ENCODE measurements at regions not wholly inside any gene's neighbourhood (a gene's known extent, or its start where the extent isn't known, plus 50 kb on each side); places are given as distances from the start of the nearest gene placed in this dataset.

GRCh38 chr4:178671766-178672165 lies 1229.5 kb upstream of the AGA start:
- H3K27me3 ChIP-seq (ENCODE audit: insufficient read depth, low read length): no peaks in the 10 kb centered on the region
- H3K4me3 ChIP-seq (ENCODE audit: low read length): no peak overlapping the region
- no peaks in the 10 kb centered on the region for H3K4me1 ChIP-seq (ENCODE audit: insufficient read depth, low read length)
- H3K9me3 ChIP-seq (ENCODE audit: low read depth, low read length): no peaks in the 10 kb centered on the region

DNA sequence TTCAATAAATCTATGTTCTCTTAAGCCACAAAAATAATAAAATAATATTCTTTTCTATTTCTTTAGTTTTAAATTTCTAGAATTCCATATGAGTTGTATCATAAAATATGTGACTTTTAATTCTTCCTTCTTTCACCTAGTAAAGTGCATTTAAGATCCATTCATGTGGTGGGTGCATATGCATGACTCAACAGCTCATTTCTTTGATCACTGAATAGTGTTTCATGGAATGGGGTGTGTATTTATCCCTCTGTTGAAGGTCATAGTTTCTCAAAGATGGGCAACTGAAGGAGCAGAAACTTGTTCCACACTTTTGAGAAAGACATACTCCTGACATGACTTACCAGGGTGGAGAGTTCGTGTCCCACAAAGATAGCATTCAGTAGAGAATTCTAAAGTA lies 1230.3 kb upstream of the AGA start:
- H3K4me1 ChIP-seq (ENCODE audit: insufficient read depth, low read length): no peaks in the 10 kb centered on the region
- H3K4me3 ChIP-seq (ENCODE audit: low read length): no peak overlapping the region
- H3K27me3 ChIP-seq (ENCODE audit: insufficient read depth, low read length): no peaks in the 10 kb centered on the region
- H3K9me3 ChIP-seq (ENCODE audit: low read depth, low read length): no peaks in the 10 kb centered on the region

DNA sequence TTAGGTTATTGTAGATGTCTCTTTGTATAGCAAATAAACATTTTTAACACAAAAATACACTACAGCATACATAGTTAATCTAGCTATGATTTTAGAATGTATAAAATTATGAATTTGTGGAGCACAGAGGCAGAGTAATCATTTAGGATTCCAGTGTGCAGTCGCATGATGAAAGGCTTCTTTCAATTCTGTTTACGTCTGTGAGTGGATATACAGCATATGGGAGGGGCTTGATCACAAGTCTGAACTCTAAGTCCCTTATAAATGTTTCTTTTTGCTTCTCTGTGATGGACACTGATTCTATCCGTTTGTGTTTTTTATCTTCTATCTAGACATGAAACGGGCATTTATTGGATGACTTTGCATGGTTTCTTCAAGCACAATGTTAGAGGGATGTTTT lies 1239.6 kb upstream of the AGA start:
- Histone ChIP-seq H3K4me3 (ENCODE audit: low read length) (no peak overlapping the region), H3K9me3 (ENCODE audit: low read depth, low read length) (no peaks in the 10 kb centered on the region), H3K4me1 (ENCODE audit: insufficient read depth, low read length) (no peaks in the 10 kb centered on the region), H3K27me3 (ENCODE audit: insufficient read depth, low read length) (no peaks in the 10 kb centered on the region)

- no peaks in the 10 kb centered on the region for H3K9me3 ChIP-seq (ENCODE audit: low read depth, low read length)
- H3K4me3 ChIP-seq (ENCODE audit: low read length): no peak overlapping the region
- no peaks in the 10 kb centered on the region for H3K4me1 ChIP-seq (ENCODE audit: insufficient read depth, low read length)
- no peaks in the 10 kb centered on the region for H3K27me3 ChIP-seq (ENCODE audit: insufficient read depth, low read length)
Observed at GRCh38 chr4:178689926-178690325, 1247.7 kb upstream of the AGA start.

- no peak overlapping the region for H3K4me3 ChIP-seq (ENCODE audit: low read length)
- H3K27me3 ChIP-seq (ENCODE audit: insufficient read depth, low read length): no peaks in the 10 kb centered on the region
- H3K9me3 ChIP-seq (ENCODE audit: low read depth, low read length): no peaks in the 10 kb centered on the region
- H3K4me1 ChIP-seq (ENCODE audit: insufficient read depth, low read length): no peaks in the 10 kb centered on the region
Observed at GRCh38 chr4:178693816-178694215, 1251.6 kb upstream of the AGA start.

- Histone ChIP-seq H3K9me3 (ENCODE audit: low read depth, low read length) (no peaks in the 10 kb centered on the region), H3K4me1 (ENCODE audit: insufficient read depth, low read length) (no peaks in the 10 kb centered on the region), H3K4me3 (ENCODE audit: low read length) (no peak overlapping the region), H3K27me3 (ENCODE audit: insufficient read depth, low read length) (no peaks in the 10 kb centered on the region)
Observed at GRCh38 chr4:178696515-178696914, 1254.3 kb upstream of the AGA start.

DNA sequence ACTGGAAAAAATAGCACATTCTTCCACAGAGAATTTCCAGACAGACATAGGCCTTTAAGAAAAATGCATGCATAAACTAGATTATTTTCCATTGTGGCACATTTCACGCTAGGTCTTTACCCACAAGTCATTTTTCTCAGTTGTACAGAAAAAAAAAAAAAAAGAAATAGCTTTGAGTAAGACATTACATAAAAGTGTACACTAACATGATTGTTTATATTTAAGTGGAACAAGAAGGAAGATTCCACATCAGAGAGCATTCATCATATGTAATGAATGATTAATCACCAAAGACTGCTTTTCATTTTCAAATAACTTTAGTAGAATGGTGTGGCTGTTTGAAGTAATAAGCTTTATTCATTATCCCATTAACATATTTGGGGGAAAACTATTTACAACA lies 1270.2 kb upstream of the AGA start:
- H3K4me1 ChIP-seq (ENCODE audit: insufficient read depth, low read length): no peaks in the 10 kb centered on the region
- H3K27me3 ChIP-seq (ENCODE audit: insufficient read depth, low read length): no peaks in the 10 kb centered on the region
- H3K9me3 ChIP-seq (ENCODE audit: low read depth, low read length): peaks cover 13% of the 10 kb centered on the region
- H3K4me3 ChIP-seq (ENCODE audit: low read length): no peak overlapping the region

- Histone ChIP-seq H3K9me3 (ENCODE audit: low read depth, low read length) (no peaks in the 10 kb centered on the region), H3K4me1 (ENCODE audit: insufficient read depth, low read length) (no peaks in the 10 kb centered on the region), H3K4me3 (ENCODE audit: low read length) (no peak overlapping the region), H3K27me3 (ENCODE audit: insufficient read depth, low read length) (no peaks in the 10 kb centered on the region)
Observed at GRCh38 chr4:178738026-178738425, 1295.8 kb upstream of the AGA start.

DNA sequence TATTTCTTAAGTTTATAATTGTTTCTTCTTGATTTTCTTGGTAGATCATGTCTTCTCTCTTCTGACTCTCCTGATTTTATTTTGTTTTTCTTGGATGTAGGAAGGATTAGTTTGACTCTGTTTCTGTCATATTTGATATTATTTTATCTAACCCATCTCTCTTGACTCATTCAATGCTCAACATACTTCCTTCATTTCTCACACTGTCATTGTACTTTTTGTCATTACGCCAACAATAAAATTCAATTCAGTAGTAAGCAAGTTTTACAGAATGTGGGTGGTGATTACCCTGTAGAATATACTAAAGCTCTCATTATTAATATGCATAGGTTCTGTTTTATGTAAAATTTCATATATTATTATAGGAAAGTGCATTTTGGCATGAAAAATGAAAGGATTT lies 1303.0 kb upstream of the AGA start:
- Histone ChIP-seq H3K4me3 (ENCODE audit: low read length) (no peak overlapping the region), H3K9me3 (ENCODE audit: low read depth, low read length) (no peaks in the 10 kb centered on the region), H3K4me1 (ENCODE audit: insufficient read depth, low read length) (no peaks in the 10 kb centered on the region), H3K27me3 (ENCODE audit: insufficient read depth, low read length) (no peaks in the 10 kb centered on the region)

- Histone ChIP-seq H3K9me3 (ENCODE audit: low read depth, low read length) (no peaks in the 10 kb centered on the region), H3K4me3 (ENCODE audit: low read length) (no peak overlapping the region), H3K27me3 (ENCODE audit: insufficient read depth, low read length) (no peaks in the 10 kb centered on the region), H3K4me1 (ENCODE audit: insufficient read depth, low read length) (no peaks in the 10 kb centered on the region)
Observed at GRCh38 chr4:178752954-178753525, 1310.8 kb upstream of the AGA start.

DNA sequence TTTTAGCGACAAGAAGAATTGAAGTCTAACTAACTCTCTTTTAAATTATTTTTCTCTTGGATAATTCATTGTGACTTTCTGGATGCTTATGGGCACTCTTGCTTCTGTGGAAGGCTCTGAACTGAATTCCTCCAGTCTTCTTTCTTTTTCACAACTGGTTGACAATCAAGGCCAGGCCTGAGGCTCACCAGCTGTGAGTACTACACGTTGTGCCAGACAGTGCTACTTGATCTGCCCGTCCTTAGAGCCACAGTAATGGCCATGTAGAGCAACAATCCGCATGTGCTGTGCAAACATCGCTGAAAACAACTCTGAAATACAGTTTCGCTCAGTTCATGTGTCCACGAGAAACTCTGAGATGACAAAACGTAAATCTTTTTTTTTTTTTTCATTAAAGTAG lies 1336.3 kb upstream of the AGA start:
- H3K9me3 ChIP-seq (ENCODE audit: low read depth, low read length): no peaks in the 10 kb centered on the region
- H3K27me3 ChIP-seq (ENCODE audit: insufficient read depth, low read length): no peaks in the 10 kb centered on the region
- no peaks in the 10 kb centered on the region for H3K4me1 ChIP-seq (ENCODE audit: insufficient read depth, low read length)
- no peak overlapping the region for H3K4me3 ChIP-seq (ENCODE audit: low read length)

DNA sequence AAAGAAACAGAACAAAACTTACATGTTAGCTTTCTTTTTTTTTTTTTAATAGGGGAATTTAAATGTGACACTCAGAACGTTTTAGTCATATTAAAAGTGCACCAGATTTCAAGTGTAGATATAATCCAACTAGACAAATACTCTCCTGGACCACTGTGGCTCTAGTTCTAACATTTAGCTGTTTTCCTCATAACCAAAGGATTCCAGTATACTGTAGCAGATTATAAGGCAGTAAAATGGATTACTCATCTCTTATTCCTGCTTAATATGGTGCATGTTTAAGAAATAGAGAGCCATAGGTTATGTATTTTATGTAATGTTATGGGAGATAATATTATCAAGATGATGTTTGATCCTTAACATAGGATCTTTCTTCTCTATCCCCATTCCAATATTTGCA lies 1339.5 kb upstream of the AGA start:
- Histone ChIP-seq H3K27me3 (ENCODE audit: insufficient read depth, low read length) (no peaks in the 10 kb centered on the region), H3K9me3 (ENCODE audit: low read depth, low read length) (no peaks in the 10 kb centered on the region), H3K4me1 (ENCODE audit: insufficient read depth, low read length) (no peaks in the 10 kb centered on the region), H3K4me3 (ENCODE audit: low read length) (no peak overlapping the region)

DNA sequence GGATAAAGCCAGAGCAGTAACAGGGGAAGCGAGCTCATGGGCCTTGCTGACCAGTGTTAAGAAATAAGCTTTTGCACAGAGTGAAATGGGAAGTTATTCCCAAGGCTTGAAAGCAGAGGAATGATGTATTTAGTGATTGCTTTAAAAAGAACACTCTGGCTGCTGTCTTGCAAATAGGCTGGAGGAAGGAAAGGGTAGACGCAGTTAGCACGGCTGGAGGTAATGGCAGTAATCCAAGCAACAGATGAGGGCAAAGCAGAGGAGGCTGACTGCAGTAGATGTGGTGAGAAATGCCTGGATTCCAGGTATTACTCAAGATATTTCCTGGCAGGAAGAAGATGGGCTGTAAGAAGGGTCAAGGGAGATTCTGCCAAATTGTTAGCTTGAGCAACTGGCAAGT lies 1342.3 kb upstream of the AGA start:
- H3K27me3 ChIP-seq (ENCODE audit: insufficient read depth, low read length): no peaks in the 10 kb centered on the region
- no peaks in the 10 kb centered on the region for H3K9me3 ChIP-seq (ENCODE audit: low read depth, low read length)
- H3K4me1 ChIP-seq (ENCODE audit: insufficient read depth, low read length): no peaks in the 10 kb centered on the region
- no peak overlapping the region for H3K4me3 ChIP-seq (ENCODE audit: low read length)

DNA sequence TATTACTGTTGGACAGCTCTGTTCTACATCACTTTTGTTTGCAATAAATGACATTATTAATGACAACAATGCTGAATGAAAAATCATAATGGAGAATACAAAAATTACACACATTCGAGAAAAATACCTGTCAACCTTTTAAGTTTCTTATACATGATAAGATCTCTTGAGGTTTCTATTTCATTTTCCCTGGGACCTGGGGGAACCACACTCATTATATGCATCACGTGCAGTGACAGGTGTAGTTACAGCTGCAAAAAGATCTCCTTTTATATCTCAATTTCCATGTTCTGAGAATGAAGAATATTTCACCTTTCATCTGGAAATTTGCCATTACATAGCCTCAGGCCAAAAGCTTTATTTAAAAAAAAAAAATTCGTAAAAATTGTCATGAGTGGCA lies 1347.0 kb upstream of the AGA start:
- no peaks in the 10 kb centered on the region for H3K4me1 ChIP-seq (ENCODE audit: insufficient read depth, low read length)
- no peaks in the 10 kb centered on the region for H3K9me3 ChIP-seq (ENCODE audit: low read depth, low read length)
- no peaks in the 10 kb centered on the region for H3K27me3 ChIP-seq (ENCODE audit: insufficient read depth, low read length)
- H3K4me3 ChIP-seq (ENCODE audit: low read length): no peak overlapping the region

DNA sequence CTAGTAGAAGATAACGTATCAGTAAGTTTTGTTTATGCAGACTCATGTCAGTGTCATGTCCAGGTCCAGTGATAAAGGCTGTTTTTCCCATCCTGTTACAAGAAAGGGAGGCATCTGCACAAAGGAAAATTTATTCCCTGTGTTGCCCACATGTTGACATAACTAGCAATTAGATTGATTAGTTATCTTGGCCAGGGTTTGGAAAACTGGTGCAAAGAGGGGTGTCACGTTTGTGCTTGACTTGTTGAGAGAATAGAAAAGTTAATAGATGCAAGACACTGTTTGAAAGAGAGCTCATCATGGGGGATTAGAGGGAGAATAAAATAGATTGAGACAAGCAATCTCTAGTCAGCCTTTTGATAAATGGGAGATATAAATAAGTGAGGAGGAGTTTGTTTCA lies 1357.0 kb upstream of the AGA start:
- Histone ChIP-seq H3K9me3 (ENCODE audit: low read depth, low read length) (no peaks in the 10 kb centered on the region), H3K27me3 (ENCODE audit: insufficient read depth, low read length) (no peaks in the 10 kb centered on the region), H3K4me3 (ENCODE audit: low read length) (no peak overlapping the region), H3K4me1 (ENCODE audit: insufficient read depth, low read length) (no peaks in the 10 kb centered on the region)

GRCh38 chr4:178808106-178808505 lies 1365.9 kb upstream of the AGA start:
- no peak overlapping the region for H3K4me3 ChIP-seq (ENCODE audit: low read length)
- H3K27me3 ChIP-seq (ENCODE audit: insufficient read depth, low read length): no peaks in the 10 kb centered on the region
- H3K4me1 ChIP-seq (ENCODE audit: insufficient read depth, low read length): no peaks in the 10 kb centered on the region
- no peaks in the 10 kb centered on the region for H3K9me3 ChIP-seq (ENCODE audit: low read depth, low read length)

GRCh38 chr4:178809921-178810320 lies 1367.7 kb upstream of the AGA start:
- Histone ChIP-seq H3K4me1 (ENCODE audit: insufficient read depth, low read length) (no peaks in the 10 kb centered on the region), H3K27me3 (ENCODE audit: insufficient read depth, low read length) (no peaks in the 10 kb centered on the region), H3K4me3 (ENCODE audit: low read length) (no peak overlapping the region), H3K9me3 (ENCODE audit: low read depth, low read length) (no peaks in the 10 kb centered on the region)
